ENCODE measurements at regions not wholly inside any gene's neighbourhood (a gene's known extent, or its start where the extent isn't known, plus 50 kb on each side); places are given as distances from the start of the nearest gene placed in this dataset.
"Not testable (repeated sequence)": the region's sequence is repeated elsewhere in the genome, so short reads cannot be mapped to it uniquely, and the experiment has no call there.

DNA sequence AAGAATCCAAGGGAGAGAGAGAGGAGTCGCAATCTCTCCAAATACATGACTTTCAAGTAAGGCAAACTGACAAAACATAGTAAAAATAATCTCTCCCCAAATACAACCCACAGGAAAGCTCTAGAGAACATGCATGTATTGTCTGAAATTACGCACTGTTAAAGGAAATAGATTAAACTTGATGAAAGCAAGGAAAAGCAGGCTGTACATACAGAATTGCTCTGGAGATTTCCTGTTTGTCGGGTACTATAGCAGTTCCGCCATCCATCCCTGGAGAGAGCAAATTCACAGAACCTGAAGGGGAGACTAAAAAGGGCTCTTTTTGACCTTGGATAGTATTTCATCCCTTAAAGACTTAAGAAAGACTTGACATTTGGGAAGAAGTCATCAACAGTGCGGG is 170.2 kb upstream of the BET1 start:
- H3K36me3 Mint-ChIP-seq: peaks cover 2% of the 10 kb centered on the region
- no peaks in the 10 kb centered on the region for H3K27me3 Mint-ChIP-seq
- H3K27ac Mint-ChIP-seq: no peak overlapping the region
- H3K4me1 Mint-ChIP-seq: peaks cover 20 to 26% (median 24%) of the 10 kb centered on the region in 3 donors
- no peak overlapping the region for H3K4me3 Mint-ChIP-seq
- no peaks in the 10 kb centered on the region for H3K9me3 Mint-ChIP-seq

DNA sequence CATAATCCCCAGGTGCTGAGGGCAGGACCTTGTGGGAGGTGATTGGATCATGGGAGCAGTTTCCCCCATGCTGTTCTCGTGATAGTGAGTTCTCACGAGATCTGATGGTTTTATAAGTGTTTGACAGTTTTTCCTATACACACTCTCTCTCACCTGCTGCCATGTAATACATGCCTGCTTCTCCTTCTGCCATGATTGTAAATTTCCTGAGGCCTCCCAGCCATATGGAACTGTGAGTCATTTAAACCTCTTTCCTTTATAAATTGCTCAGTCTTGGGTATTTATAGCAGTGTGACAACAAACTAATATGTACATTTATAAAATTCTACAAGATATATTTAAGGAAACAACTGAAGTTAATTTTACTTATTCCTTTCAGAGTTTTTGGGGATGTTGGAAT is 170.8 kb upstream of the BET1 start:
- no peaks in the 10 kb centered on the region for H3K27me3 Mint-ChIP-seq
- peaks cover 2% of the 10 kb centered on the region for H3K36me3 Mint-ChIP-seq
- H3K27ac Mint-ChIP-seq: no peak overlapping the region
- H3K9me3 Mint-ChIP-seq: no peaks in the 10 kb centered on the region
- H3K4me1 Mint-ChIP-seq: peaks cover 20 to 23% (median 23%) of the 10 kb centered on the region in 3 donors
- no peak overlapping the region for H3K4me3 Mint-ChIP-seq

DNA sequence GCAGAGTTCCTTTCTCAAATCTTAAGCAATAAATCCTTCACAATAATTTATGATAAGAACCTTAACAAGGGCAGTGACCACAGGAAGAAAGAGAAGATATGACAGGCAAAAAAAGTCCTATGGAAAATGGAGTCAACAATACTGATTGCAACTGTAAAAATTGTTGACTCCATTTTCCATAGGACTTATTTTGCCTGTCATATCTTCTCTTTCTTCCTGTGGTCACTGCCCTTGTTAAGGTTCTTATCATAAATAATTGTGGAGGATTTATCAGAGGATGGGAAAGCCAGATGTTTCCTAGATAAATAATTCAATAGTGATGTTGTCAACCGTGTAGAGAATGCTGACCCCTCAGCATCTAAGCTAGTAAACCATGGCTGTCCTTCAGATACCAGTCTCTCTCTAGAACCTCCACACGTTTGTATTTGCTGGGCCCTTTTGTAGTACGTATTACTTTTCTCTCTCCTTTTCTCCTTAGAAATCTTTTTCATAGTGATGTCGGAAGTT is 172.6 kb upstream of the BET1 start:
- no peaks in the 10 kb centered on the region for H3K27me3 Mint-ChIP-seq
- peaks cover 13 to 16% (median 14%) of the 10 kb centered on the region in 3 donors for H3K4me1 Mint-ChIP-seq
- no peak overlapping the region for H3K27ac Mint-ChIP-seq
- no peaks in the 10 kb centered on the region for H3K9me3 Mint-ChIP-seq
- no peak overlapping the region for H3K4me3 Mint-ChIP-seq
- H3K36me3 Mint-ChIP-seq: no peaks in the 10 kb centered on the region

DNA sequence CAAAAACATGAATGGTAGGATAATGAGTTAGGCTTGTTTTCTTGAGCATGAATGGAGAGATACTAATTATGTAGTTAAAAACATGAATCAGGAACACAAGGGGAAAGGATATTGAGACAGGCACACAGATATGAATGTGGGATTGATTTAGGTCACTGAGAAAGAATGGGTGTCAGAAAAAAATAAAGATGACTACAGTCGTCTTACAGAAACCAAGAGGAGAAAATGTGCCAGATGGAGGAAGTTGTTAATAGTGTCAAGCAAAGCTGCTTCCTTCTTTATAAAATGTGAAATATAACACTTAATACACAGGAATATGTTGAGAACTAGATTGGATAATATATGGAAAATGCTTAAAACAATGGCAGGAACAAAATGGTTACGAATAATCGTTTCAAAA is 173.3 kb upstream of the BET1 start:
- H3K4me3 Mint-ChIP-seq: peak overlapping the region in 1 of 4 donors; percentile 53
- H3K4me1 Mint-ChIP-seq: peaks cover 13 to 16% (median 14%) of the 10 kb centered on the region in 3 donors
- H3K9me3 Mint-ChIP-seq: no peaks in the 10 kb centered on the region
- H3K36me3 Mint-ChIP-seq: no peaks in the 10 kb centered on the region
- H3K27me3 Mint-ChIP-seq: no peaks in the 10 kb centered on the region
- H3K27ac Mint-ChIP-seq: no peak overlapping the region

DNA sequence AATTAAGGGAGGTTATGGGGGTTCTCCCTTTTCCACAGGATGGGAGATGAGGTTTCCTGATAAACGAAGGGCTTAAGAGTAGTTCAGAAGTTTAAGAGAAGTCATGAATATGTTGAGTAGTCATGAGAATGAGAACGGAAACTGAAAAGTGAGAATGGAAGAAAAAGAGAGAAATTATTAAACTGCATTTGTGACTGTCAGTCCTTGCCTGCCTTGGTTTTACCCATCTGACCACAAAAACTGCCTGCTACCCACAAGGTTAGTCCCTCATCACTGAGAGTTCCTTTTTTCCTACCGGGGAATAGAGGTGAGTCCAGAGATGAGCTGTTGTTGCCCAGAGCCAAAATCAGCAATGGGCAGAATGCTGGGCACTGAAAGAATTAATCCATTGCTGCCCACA is 174.1 kb upstream of the BET1 start:
- Mint-ChIP-seq H3K4me1 (peaks cover 13 to 16% (median 15%) of the 10 kb centered on the region in 3 donors), H3K27ac (peak overlapping the region in 1 of 3 donors; percentile 80), H3K36me3 (no peaks in the 10 kb centered on the region), H3K9me3 (no peaks in the 10 kb centered on the region), H3K4me3 (peak overlapping the region in 1 of 4 donors; percentile 61), H3K27me3 (no peaks in the 10 kb centered on the region)

DNA sequence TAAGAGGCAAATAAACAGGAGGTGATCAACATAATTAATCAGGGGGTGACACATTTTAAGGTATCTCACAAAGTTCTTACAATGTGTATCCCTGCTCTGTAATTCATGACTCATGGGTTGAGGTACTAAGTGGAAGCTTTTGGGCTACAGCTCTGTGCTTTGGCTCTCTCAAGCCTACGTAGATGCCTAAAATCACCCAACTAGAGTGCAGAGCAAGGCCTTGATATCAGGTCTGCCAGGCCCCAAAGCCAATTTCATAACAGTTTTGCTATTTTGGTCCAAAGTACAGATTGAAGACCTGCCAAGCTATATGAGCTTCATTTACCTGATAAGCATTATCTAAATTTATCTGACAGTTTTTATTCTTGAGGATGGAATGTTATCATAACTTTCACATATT is 175.3 kb upstream of the BET1 start:
- no peaks in the 10 kb centered on the region for H3K36me3 Mint-ChIP-seq
- no peaks in the 10 kb centered on the region for H3K27me3 Mint-ChIP-seq
- H3K27ac Mint-ChIP-seq: peak overlapping the region in 1 of 3 donors; percentile 1
- H3K4me1 Mint-ChIP-seq: peaks cover 13 to 18% (median 16%) of the 10 kb centered on the region in 3 donors
- H3K4me3 Mint-ChIP-seq: no peak overlapping the region
- H3K9me3 Mint-ChIP-seq: no peaks in the 10 kb centered on the region

DNA sequence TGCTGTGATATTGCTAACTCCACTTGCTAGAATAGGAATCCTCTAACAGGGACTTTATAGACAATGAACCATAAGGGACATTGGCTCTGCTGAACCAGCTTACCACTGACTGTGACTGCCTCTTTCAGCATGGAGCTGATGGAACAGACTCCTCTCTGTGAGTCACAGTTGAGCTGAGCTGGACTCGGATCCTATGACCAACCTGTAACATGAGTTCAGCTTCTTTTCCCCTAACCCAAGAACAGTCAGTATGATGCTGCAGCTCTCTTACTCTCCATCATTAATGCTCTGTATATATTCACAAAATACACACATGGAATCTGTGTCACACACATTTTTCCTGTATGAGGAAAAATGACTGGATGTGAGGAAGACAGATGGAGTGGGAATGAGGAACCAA is 177.9 kb upstream of the BET1 start:
- no peaks in the 10 kb centered on the region for H3K27me3 Mint-ChIP-seq
- H3K36me3 Mint-ChIP-seq: no peaks in the 10 kb centered on the region
- H3K4me3 Mint-ChIP-seq: no peak overlapping the region
- H3K4me1 Mint-ChIP-seq: peaks cover 11 to 18% (median 15%) of the 10 kb centered on the region in 3 donors
- H3K9me3 Mint-ChIP-seq: no peaks in the 10 kb centered on the region
- H3K27ac Mint-ChIP-seq: no peak overlapping the region

DNA sequence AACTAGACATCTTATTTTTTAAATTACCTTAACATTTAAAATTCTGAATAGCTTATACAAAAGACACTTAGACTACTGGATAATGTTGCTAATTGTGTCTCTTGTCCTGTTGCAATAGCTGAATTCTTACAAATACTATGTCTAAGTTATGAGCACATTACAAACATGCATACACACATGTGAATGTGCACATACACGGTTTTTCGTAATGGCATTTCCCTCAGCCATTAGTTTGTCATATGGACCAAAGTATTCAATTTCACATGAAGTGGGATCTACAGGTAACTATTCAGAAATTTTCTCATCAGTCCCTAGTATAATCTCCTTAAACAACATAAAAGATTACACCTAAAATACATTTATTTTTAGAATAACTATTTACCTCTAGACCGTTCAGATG is 178.6 kb upstream of the BET1 start:
- no peaks in the 10 kb centered on the region for H3K9me3 Mint-ChIP-seq
- no peak overlapping the region for H3K4me3 Mint-ChIP-seq
- no peaks in the 10 kb centered on the region for H3K27me3 Mint-ChIP-seq
- peaks cover 5 to 12% (median 9%) of the 10 kb centered on the region in 3 donors for H3K4me1 Mint-ChIP-seq
- H3K36me3 Mint-ChIP-seq: no peaks in the 10 kb centered on the region
- no peak overlapping the region for H3K27ac Mint-ChIP-seq

DNA sequence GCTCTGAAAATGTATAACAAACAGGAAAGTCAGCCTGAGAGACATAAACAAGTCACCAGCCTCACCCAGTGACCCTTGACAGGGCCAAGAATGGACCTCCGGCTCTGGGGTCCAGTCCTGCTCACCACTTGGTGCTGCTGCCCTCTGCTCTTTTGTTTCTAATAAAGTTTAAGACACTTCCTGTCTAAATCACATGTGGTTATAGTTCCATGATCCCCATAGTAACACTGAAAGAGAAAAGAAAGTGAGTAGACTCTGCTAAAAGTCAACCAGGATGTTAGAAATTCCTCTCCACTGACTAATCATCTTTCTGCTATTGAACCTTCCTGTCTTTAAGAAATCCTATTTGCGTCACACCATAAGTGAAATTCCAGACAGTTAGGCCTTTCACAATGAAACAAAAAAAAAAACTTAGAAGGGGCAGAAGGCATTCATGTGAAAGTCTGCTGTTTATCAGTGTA is 179.2 kb upstream of the BET1 start:
- Mint-ChIP-seq H3K27me3 (no peaks in the 10 kb centered on the region), H3K4me3 (no peak overlapping the region), H3K4me1 (peaks cover 0 to 6% (median 3%) of the 10 kb centered on the region in 3 donors), H3K36me3 (no peaks in the 10 kb centered on the region), H3K27ac (no peak overlapping the region), H3K9me3 (no peaks in the 10 kb centered on the region)

DNA sequence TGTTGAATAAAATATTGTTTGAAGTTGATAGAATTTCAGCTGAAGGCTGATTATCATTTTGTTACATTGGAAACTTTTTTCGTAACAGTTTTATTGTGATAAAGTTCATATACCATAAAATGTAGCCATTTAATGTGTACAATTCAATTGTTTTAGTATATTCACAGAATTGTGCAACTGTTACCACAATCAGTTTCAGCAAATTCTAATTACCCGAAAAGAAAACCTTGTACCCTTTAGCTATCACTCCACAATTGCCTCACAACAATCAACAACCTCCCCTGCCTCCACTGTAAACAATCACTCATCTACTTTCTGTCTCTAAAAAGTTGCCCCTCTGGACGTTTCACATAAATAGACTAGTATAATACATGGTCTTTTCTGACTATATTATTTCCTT is 179.7 kb upstream of the BET1 start:
- Mint-ChIP-seq H3K27me3 (no peaks in the 10 kb centered on the region), H3K4me3 (no peak overlapping the region), H3K27ac (peak overlapping the region in 1 of 3 donors; percentile 3), H3K4me1 (peaks cover 0 to 4% (median 0%) of the 10 kb centered on the region in 3 donors), H3K36me3 (no peaks in the 10 kb centered on the region), H3K9me3 (no peaks in the 10 kb centered on the region)

DNA sequence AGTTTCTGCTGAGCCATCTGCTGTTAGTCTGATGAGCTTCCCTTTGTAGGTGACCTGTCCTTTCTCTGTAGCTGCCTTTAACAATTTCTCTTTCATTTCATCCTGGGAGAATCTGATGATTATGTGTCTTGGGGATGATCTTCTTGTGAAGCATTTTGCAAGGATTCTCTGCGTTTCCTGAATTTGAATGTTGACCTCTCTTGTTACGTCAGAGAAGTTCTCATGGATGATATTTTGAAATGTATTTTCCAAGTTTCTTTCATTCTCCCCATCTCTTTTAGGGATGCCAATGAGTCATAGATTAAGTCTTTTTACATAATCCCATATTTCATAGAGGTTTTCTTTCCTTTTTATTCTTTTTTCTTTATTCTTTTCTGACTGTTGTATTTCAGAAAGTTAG is 184.2 kb upstream of the BET1 start:
- Mint-ChIP-seq H3K27ac (no peak overlapping the region), H3K27me3 (no peaks in the 10 kb centered on the region), H3K9me3 (no peaks in the 10 kb centered on the region), H3K4me1 (peaks cover 0 to 2% (median 0%) of the 10 kb centered on the region in 3 donors), H3K36me3 (no peaks in the 10 kb centered on the region), H3K4me3 (no peak overlapping the region)

DNA sequence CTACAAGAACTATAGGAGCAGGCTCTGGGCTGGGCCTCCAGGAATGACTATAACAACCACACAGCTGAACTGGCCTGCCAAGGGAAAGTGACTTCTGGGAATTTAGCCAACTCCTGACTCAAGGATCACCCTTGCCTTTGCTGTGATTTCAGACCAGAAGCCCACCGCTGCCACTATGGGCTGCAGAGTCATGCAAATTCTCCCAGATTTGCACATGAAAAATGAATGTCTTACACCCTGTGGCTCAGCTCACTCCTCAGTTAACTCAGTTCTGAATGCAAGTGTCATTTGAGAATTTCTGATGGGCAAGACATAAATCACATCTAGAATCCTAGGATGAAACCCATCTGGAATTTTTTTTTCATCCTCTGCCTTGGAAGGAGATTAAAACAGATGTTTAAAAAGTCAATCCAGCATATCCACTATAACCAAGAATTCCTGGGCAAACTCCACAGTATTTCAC is 186.5 kb upstream of the BET1 start:
- Mint-ChIP-seq H3K36me3 (no peaks in the 10 kb centered on the region), H3K27ac (no peak overlapping the region), H3K4me1 (no peaks in the 10 kb centered on the region), H3K9me3 (no peaks in the 10 kb centered on the region), H3K4me3 (no peak overlapping the region), H3K27me3 (no peaks in the 10 kb centered on the region)

DNA sequence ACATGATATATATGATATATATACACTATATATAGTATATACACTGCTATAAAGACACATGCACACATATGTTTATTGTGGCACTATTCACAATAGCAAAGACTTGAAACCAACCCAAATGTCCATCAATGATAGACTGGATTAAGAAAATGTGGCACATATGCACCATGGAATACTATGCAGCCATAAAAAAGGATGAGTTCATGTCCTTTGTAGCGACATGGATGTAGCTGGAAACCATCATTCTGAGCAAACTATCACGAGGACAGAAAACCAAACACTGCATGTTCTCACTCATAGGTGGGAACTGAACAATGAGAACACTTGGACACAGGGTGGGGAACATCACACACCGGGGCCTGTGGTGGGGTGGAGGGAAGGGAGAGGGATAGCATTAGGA is 190.3 kb upstream of the BET1 start:
- H3K36me3 Mint-ChIP-seq, H3K27ac Mint-ChIP-seq, H3K9me3 Mint-ChIP-seq, H3K4me1 Mint-ChIP-seq, H3K4me3 Mint-ChIP-seq, H3K27me3 Mint-ChIP-seq: not testable (repeated sequence)

DNA sequence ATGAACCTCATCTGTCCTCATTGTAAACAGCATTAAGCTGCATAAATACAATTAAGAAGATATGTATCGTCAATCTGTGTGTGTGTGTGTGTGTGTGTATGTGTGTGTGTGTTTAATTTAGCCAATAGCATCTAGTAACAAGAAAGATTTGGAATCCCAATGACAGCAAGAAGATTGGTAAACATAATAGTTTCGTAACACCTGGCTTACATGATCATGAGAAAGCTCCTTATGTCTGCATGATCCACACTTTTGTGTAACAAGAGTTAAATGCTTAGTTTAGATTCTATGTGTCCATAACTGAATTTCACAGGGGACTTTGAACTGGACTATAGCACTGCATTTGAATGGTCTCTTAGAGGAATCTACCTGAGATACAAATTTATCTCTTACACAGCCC is 191.0 kb upstream of the BET1 start:
- H3K4me1 Mint-ChIP-seq: no peaks in the 10 kb centered on the region
- H3K9me3 Mint-ChIP-seq: no peaks in the 10 kb centered on the region
- no peaks in the 10 kb centered on the region for H3K27me3 Mint-ChIP-seq
- H3K36me3 Mint-ChIP-seq: no peaks in the 10 kb centered on the region
- H3K27ac Mint-ChIP-seq: no peak overlapping the region
- no peak overlapping the region for H3K4me3 Mint-ChIP-seq

DNA sequence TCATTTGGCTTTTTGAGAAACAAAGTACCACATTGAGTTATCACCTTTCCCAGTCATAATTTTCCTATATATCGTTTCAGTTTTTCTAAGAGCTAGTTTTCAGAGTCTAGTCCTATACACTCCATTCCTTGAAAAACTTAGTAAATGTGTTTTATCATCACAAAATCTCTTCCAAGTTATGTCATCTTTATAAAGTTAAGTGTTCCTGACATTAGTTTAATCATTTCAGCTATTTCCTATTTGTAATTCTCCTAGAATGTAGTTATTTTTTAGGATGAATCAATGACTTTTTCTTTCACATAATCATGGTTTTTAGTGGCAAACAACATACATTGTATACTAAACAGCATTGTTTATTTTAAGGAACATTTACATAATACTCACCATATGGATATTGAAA is 191.7 kb upstream of the BET1 start:
- H3K27me3 Mint-ChIP-seq: no peaks in the 10 kb centered on the region
- no peaks in the 10 kb centered on the region for H3K9me3 Mint-ChIP-seq
- no peak overlapping the region for H3K27ac Mint-ChIP-seq
- no peaks in the 10 kb centered on the region for H3K4me1 Mint-ChIP-seq
- H3K36me3 Mint-ChIP-seq: no peaks in the 10 kb centered on the region
- no peak overlapping the region for H3K4me3 Mint-ChIP-seq

DNA sequence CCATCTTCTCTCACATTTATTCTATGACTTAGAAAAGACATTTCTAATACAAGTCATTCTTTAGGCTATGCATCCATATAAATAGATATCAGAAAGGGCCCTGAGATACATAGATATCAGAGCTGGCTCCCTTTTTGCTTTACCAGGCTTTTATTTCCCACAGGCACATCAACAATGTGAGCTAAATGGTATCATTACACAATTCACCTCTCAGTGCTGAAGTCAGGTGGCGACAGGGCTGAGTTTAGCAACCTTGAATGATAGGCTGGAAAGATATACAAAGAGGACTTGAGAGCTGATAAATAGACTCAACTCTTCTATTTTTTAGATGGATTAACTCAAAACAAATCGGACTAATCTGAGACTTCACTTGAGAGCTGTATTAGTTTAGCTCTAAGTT is 189.2 kb upstream of the COL1A2 start:
- H3K27me3 Mint-ChIP-seq: no peaks in the 10 kb centered on the region
- H3K9me3 Mint-ChIP-seq: no peaks in the 10 kb centered on the region
- no peaks in the 10 kb centered on the region for H3K4me1 Mint-ChIP-seq
- H3K27ac Mint-ChIP-seq: no peak overlapping the region
- H3K4me3 Mint-ChIP-seq: no peak overlapping the region
- no peaks in the 10 kb centered on the region for H3K36me3 Mint-ChIP-seq

DNA sequence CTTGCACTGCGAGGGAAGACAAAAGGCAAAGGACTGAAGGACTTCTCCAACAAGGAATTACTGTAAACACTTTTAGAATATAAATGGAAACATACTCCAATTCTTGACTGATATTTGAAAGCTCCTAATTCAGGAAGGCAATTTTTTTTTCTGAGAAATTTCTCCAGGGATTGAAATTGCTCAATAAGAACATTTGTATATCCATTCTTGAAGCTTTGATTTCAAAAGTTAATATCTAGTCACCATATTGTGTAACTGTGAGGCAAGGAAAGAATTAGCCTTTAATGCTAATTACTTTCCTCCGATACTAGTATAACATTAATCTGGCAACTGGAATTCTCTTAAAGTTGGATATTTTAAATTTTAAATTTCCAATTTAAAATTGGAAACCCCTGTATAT is 188.4 kb upstream of the COL1A2 start:
- Mint-ChIP-seq H3K27me3 (no peaks in the 10 kb centered on the region), H3K9me3 (no peaks in the 10 kb centered on the region), H3K4me3 (no peak overlapping the region), H3K36me3 (no peaks in the 10 kb centered on the region), H3K4me1 (no peaks in the 10 kb centered on the region), H3K27ac (no peak overlapping the region)

All from IgD-negative memory B cell (primary cell).